ENCODE measurements at regions not wholly inside any gene's neighbourhood (a gene's known extent, or its start where the extent isn't known, plus 50 kb on each side); places are given as distances from the start of the nearest gene placed in this dataset.

DNA sequence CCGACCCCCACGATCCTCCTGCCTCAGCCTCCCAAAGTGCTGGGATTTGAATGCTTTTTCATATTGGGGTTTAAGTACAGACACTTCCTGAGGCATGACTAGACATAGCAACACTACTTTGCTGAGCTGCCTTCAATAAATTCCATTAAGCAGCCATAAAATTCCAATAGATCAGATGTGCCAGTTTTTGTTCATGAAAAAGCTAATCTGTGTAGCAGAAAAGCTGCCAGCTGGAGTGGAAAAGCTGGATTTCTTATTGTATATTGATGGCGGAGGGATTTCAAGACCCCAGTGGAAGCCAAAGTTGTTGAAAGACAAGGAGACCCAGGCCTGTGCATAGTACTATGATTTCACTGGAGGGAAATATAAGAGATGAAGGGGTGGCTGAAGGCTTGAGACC lies 209.0 kb upstream of the NUDT4 start:
- no peak for DNase-seq (ENCODE audit: low spot score, unreplicated experiment)
- Mint-ChIP-seq H3K27me3 (no peaks in the 10 kb centered on the region), H3K4me3 (ENCODE audit: low read depth) (no peak overlapping the region), H3K36me3 (ENCODE audit: insufficient read depth) (no peaks in the 10 kb centered on the region), H3K9me3 (ENCODE audit: low read depth) (no peaks in the 10 kb centered on the region), H3K4me1 (ENCODE audit: low read depth) (peaks cover 12% of the 10 kb centered on the region), H3K27ac (no peak overlapping the region)
- TF ChIP-seq CTCF (IDR thresholded peaks at IDR 0.05; ENCODE audit: unreplicated experiment): no peak

DNA sequence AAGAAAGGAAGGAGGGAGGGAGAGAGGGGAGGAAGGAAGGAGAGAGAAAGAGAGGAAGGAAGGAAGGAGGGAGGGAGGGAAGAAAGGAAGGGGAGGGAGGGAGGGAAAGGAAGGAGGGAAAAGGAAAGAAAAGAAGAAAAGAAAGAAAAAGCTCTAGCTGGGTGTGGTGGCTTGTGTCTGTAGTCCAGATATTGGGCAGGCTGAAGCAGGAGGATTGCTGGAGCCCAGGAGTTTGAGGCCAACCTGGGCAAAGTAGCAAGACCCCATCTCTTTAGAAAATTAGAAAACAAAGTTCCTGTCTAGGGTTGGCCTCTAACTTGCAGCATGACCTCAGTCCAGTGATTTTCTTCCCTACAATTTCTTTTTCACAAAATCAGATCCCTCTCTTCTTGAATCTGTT lies 208.2 kb upstream of the NUDT4 start:
- no peak for DNase-seq (ENCODE audit: low spot score, unreplicated experiment)
- Mint-ChIP-seq H3K4me3 (ENCODE audit: low read depth) (no peak overlapping the region), H3K27me3 (no peaks in the 10 kb centered on the region), H3K36me3 (ENCODE audit: insufficient read depth) (no peaks in the 10 kb centered on the region), H3K4me1 (ENCODE audit: low read depth) (peaks cover 6% of the 10 kb centered on the region), H3K9me3 (ENCODE audit: low read depth) (no peaks in the 10 kb centered on the region), H3K27ac (no peak overlapping the region)
- TF ChIP-seq CTCF (IDR thresholded peaks at IDR 0.05; ENCODE audit: unreplicated experiment): no peak

DNA sequence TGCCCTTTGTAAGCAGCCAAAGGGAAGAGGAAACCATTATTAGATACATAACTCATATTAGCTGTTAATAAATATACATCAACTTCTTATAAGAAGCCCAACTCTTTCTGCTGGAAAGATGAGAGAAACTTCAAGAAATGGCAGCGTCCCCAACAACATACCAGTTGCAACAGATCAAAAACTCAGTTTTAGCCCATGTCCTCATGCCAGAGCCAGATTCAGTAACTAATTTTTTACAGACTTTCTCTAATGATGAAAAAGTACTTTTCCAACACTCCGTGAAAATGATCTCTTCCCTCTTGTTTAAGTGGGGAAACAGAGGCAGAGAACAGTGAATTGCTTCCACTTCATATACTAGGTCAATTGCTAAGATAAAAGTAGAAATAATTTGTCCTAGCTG lies 206.8 kb upstream of the NUDT4 start:
- no peak for DNase-seq (ENCODE audit: low spot score, unreplicated experiment)
- Mint-ChIP-seq H3K9me3 (ENCODE audit: low read depth) (no peaks in the 10 kb centered on the region), H3K4me1 (ENCODE audit: low read depth) (peaks cover 6% of the 10 kb centered on the region), H3K27ac (no peak overlapping the region), H3K4me3 (ENCODE audit: low read depth) (no peak overlapping the region), H3K27me3 (no peaks in the 10 kb centered on the region), H3K36me3 (ENCODE audit: insufficient read depth) (no peaks in the 10 kb centered on the region)
- TF ChIP-seq CTCF (IDR thresholded peaks at IDR 0.05; ENCODE audit: unreplicated experiment): no peak

GRCh38 chr12:93173178-93173957 lies 204.4 kb upstream of the NUDT4 start:
- H3K27ac Mint-ChIP-seq: no peak overlapping the region
- H3K36me3 Mint-ChIP-seq (ENCODE audit: insufficient read depth): peaks cover 4% of the 10 kb centered on the region
- DNase-seq (ENCODE audit: low spot score, unreplicated experiment): no peak
- no peak overlapping the region for H3K4me3 Mint-ChIP-seq (ENCODE audit: low read depth)
- H3K27me3 Mint-ChIP-seq: no peaks in the 10 kb centered on the region
- peaks cover 5% of the 10 kb centered on the region for H3K9me3 Mint-ChIP-seq (ENCODE audit: low read depth)
- peaks cover 11% of the 10 kb centered on the region for H3K4me1 Mint-ChIP-seq (ENCODE audit: low read depth)
- no peak for TF ChIP-seq CTCF (IDR thresholded peaks at IDR 0.05; ENCODE audit: unreplicated experiment)

DNA sequence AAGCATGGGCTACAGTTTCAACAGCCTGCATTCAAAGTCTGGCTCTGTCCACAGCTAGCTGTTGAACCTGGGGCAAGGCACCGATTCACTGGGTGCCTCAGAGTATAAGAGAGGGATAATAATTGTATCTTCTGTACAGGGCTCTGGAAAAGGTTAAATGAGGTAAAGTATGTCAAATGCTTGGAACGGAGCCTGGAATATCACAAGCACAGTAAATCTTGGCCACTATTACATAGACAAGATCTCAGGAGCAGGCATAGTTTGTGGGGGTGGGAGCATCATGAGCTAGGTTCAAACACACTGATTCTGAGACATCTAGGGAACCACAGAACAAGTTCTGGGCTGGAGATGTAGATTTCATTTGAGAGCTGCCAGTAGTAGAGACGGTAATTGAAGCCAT lies 203.7 kb upstream of the NUDT4 start:
- no peak overlapping the region for H3K27ac Mint-ChIP-seq
- H3K9me3 Mint-ChIP-seq (ENCODE audit: low read depth): peaks cover 9% of the 10 kb centered on the region
- H3K4me1 Mint-ChIP-seq (ENCODE audit: low read depth): peaks cover 11% of the 10 kb centered on the region
- H3K36me3 Mint-ChIP-seq (ENCODE audit: insufficient read depth): peaks cover 6% of the 10 kb centered on the region
- H3K4me3 Mint-ChIP-seq (ENCODE audit: low read depth): no peak overlapping the region
- no peaks in the 10 kb centered on the region for H3K27me3 Mint-ChIP-seq
- no peak for TF ChIP-seq CTCF (IDR thresholded peaks at IDR 0.05; ENCODE audit: unreplicated experiment)
- DNase-seq (ENCODE audit: low spot score, unreplicated experiment): no peak

Measured in progenitor cell of endocrine pancreas (in vitro differentiated cells).